Nephron (organoid): ENCODE measurements at regions not wholly inside any gene's neighbourhood (a gene's known extent, or its start where the extent isn't known, plus 50 kb on each side); places are given as distances from the start of the nearest gene placed in this dataset.
"Not testable (repeated sequence)": the region's sequence is repeated elsewhere in the genome, so short reads cannot be mapped to it uniquely, and the experiment has no call there.

Experiments
- H3K27ac Mint-ChIP-seq, 3 experiments: 2 replicates each; pipeline ENCODE4 v1.8.0; 2020; ENCODE audit warnings: mixed read lengths in 3 of 3, mild to moderate bottlenecking in 2 of 3, moderate library complexity in 1 of 3
- H3K27me3 Mint-ChIP-seq: 2 replicates; pipeline ENCODE4 v1.8.0; 2021; ENCODE audit warnings: low read depth, mild to moderate bottlenecking, moderate library complexity, mixed read lengths
- H3K36me3 Mint-ChIP-seq: 2 replicates; pipeline ENCODE4 v1.8.0; 2020; ENCODE audit warnings: low read depth, mixed read lengths
- H3K4me1 Mint-ChIP-seq: 2 replicates; pipeline ENCODE4 v1.8.0; 2020; ENCODE audit warnings: mixed read lengths
- H3K4me3 Mint-ChIP-seq, 3 experiments: 2 replicates each; pipeline ENCODE4 v1.8.0; 2020; ENCODE audit warnings: mild to moderate bottlenecking in 3 of 3, mixed read lengths in 3 of 3, moderate library complexity in 2 of 3
- H3K9me3 Mint-ChIP-seq: 2 replicates; pipeline ENCODE4 v1.8.0; 2020; ENCODE audit warnings: mixed read lengths
- TF ChIP-seq, protein P1 (sequence below), 3 experiments: fragments of 200-600 bp; sonication (generic); IDR thresholded peaks; one replicate each; pipeline ENCODE4 v1.5.0; 2021; ENCODE audit warnings: antibody characterized with exemption in 3 of 3; ENCODE audit not compliant: unreplicated experiment in 3 of 3

DNA sequence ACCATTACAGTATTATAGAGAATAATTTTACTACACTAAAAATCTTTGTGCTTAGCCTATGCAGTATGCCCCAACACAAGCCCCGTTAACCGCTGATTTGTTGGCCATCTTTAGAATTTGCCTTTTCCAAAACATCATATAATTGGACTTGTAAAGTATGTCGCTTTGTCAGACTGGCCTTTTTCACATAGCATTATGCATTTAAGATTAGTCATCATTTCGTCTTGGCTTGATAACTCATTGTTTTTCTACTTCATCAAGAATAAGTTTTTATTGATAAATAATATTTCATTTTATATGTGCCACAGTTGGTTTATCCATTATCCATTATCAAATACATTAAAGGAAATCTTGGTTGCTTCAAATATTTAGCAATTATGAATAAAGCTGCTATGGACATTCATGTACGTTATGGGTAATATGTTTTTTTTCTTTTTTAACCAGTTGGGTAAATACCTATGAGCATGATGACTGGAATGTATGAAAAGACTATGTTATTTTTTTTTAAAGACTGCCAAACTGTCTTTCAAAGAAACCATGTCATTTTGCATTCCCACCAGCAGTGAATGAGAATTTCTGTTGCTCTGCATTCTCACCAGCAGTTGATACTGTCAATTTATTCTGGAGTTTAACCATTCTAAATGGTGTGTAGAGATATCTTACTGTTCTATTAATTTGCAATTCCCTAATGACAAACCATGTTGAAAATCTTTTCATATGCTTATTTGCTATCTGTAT is 273.1 kb upstream of the KCND2 start:
- Mint-ChIP-seq H3K4me1 (no peaks in the 10 kb centered on the region), H3K27me3 (no peaks in the 10 kb centered on the region), H3K27ac (no peak overlapping the region), H3K9me3 (peaks cover 7% of the 10 kb centered on the region), H3K4me3 (no peak overlapping the region), H3K36me3 (no peaks in the 10 kb centered on the region)
- TF ChIP-seq, protein P1, sequence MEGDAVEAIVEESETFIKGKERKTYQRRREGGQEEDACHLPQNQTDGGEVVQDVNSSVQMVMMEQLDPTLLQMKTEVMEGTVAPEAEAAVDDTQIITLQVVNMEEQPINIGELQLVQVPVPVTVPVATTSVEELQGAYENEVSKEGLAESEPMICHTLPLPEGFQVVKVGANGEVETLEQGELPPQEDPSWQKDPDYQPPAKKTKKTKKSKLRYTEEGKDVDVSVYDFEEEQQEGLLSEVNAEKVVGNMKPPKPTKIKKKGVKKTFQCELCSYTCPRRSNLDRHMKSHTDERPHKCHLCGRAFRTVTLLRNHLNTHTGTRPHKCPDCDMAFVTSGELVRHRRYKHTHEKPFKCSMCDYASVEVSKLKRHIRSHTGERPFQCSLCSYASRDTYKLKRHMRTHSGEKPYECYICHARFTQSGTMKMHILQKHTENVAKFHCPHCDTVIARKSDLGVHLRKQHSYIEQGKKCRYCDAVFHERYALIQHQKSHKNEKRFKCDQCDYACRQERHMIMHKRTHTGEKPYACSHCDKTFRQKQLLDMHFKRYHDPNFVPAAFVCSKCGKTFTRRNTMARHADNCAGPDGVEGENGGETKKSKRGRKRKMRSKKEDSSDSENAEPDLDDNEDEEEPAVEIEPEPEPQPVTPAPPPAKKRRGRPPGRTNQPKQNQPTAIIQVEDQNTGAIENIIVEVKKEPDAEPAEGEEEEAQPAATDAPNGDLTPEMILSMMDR (IDR thresholded peaks at IDR 0.05; ENCODE audit: unreplicated experiment in 3 of 3), result no peak

DNA sequence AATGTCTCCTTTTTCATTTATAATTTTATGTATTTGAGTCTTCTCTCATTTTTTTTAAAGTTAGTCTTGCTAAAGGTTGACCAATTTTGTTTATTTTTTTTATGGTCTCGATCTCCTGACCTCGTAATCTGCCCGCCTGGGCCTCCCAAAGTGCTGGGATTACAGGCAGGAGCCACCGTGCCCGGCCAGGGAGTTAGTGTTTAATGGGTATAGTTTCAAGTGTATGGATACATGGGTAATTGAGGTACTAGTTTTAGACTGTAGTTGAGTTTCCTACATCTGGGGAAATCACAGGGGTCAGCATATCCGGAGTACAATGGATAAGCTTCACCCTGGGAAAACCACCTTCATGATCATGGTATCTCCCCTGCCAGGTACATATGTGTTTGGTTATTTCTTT is 267.3 kb upstream of the KCND2 start:
- Mint-ChIP-seq H3K9me3 (no peaks in the 10 kb centered on the region), H3K4me3 (no peak overlapping the region), H3K27ac (no peak overlapping the region), H3K36me3 (no peaks in the 10 kb centered on the region), H3K4me1 (no peaks in the 10 kb centered on the region), H3K27me3 (peaks cover 5% of the 10 kb centered on the region)
- TF ChIP-seq, protein P1 (IDR thresholded peaks at IDR 0.05; ENCODE audit: unreplicated experiment in 3 of 3), result no peak

DNA sequence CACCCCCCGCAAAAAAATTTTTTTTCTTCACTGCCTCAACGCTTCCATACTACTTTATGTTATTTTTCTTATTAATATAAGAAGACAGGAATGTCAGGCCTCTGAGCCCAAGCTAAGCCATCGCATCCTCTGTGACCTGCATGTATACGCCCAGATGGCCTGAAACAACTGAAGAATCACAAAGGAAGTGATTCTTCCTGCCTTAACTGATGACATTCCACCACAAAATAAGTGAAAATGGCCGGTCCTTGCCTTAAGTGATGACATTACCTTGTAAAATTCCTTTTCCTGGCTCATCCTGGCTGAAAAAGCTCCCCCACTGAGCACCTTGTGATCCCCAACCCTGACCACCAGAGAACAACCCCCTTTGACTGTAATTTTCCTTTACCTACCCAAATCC is 258.7 kb upstream of the KCND2 start:
- not testable (repeated sequence) for H3K27ac Mint-ChIP-seq, H3K4me1 Mint-ChIP-seq, H3K36me3 Mint-ChIP-seq, H3K27me3 Mint-ChIP-seq, H3K4me3 Mint-ChIP-seq, H3K9me3 Mint-ChIP-seq

DNA sequence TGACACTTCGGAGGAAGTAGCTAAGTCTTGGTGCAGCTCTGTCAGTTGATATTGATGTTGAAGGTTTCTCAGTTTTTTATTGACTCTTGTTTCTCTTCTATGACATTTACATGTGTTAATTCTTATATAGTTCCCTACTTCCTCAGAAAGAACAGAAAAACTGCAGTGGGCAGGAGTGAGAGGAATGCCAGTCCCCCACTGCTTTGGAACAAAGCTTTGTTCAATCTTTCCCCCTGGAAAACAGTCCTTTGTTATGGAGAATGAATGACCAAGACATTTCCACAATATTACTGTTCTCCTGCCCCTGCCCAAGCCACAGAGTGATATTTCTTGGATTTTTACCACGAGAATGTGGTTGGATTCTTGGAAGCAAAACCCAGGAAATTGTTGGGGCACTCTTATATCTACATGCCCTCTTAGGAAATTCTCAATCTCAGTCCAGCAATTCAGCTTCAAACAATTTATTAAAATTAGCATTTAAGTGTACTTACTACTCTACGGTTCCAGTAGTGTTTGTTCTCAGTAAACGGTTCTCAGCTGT is 258.0 kb upstream of the KCND2 start:
- Mint-ChIP-seq H3K9me3 (no peaks in the 10 kb centered on the region), H3K4me1 (no peaks in the 10 kb centered on the region), H3K36me3 (no peaks in the 10 kb centered on the region), H3K4me3 (no peak overlapping the region), H3K27ac (no peak overlapping the region), H3K27me3 (no peaks in the 10 kb centered on the region)
- TF ChIP-seq, protein P1 (IDR thresholded peaks at IDR 0.05; ENCODE audit: unreplicated experiment in 3 of 3), result no peak

DNA sequence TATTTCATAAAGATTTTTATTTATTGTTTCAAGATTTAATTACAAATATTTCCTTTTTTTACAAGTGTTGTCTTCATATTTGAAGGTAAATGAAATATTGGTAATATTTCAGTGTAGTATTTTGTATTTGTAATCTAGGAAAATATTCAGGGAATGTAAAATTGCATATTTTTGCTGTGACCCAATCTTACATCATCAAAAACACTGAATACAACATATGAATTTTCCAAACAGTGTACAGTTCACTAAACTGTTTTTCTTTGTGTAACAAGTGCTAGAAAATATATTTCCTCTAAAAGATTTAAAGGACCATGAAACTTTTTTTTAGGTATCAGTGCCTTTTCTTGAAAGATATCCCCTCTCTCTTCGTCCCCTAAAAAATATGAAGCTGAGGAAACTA is 251.9 kb upstream of the KCND2 start:
- Mint-ChIP-seq H3K9me3 (no peaks in the 10 kb centered on the region), H3K27me3 (no peaks in the 10 kb centered on the region), H3K4me1 (no peaks in the 10 kb centered on the region), H3K4me3 (no peak overlapping the region), H3K36me3 (no peaks in the 10 kb centered on the region), H3K27ac (no peak overlapping the region)
- TF ChIP-seq, protein P1 (IDR thresholded peaks at IDR 0.05; ENCODE audit: unreplicated experiment in 3 of 3), result no peak

DNA sequence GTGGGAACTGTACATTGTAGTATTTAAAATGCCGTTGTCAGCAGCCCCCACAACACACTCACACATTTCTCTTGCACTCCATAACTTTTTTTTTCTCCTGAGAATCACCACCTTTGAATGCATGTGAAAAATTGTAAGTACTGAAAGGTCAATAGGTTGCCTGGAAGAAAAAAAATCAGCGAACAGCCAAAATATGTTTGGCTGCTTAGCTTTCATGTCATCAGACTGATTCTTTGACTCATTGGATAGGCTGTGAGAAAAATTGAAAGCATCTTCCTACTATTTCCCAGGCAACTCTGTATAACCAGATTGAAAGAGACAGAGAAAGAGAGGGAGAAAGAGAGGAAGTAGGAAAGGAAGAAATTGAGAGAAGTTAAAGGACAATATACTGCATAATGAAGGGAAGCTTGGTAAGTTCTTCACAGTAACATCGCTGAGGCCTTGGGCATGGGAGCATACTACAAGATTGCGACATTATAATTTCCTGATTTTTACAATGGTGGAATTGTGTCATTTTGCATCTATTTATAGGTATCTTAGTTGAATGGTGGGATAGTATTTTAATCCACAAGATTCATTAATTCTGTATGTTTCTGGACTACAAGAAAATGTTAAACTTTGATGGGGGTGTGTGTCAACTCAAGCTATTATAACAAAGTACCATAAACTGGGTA is 249.3 kb upstream of the KCND2 start:
- Mint-ChIP-seq H3K27ac (no peak overlapping the region), H3K4me3 (no peak overlapping the region), H3K9me3 (no peaks in the 10 kb centered on the region), H3K36me3 (no peaks in the 10 kb centered on the region), H3K4me1 (no peaks in the 10 kb centered on the region), H3K27me3 (no peaks in the 10 kb centered on the region)
- TF ChIP-seq, protein P1 (IDR thresholded peaks at IDR 0.05; ENCODE audit: unreplicated experiment in 3 of 3), result no peak
